ENCODE measurements at regions not wholly inside any gene's neighbourhood (a gene's known extent, or its start where the extent isn't known, plus 50 kb on each side); places are given as distances from the start of the nearest gene placed in this dataset.

DNA sequence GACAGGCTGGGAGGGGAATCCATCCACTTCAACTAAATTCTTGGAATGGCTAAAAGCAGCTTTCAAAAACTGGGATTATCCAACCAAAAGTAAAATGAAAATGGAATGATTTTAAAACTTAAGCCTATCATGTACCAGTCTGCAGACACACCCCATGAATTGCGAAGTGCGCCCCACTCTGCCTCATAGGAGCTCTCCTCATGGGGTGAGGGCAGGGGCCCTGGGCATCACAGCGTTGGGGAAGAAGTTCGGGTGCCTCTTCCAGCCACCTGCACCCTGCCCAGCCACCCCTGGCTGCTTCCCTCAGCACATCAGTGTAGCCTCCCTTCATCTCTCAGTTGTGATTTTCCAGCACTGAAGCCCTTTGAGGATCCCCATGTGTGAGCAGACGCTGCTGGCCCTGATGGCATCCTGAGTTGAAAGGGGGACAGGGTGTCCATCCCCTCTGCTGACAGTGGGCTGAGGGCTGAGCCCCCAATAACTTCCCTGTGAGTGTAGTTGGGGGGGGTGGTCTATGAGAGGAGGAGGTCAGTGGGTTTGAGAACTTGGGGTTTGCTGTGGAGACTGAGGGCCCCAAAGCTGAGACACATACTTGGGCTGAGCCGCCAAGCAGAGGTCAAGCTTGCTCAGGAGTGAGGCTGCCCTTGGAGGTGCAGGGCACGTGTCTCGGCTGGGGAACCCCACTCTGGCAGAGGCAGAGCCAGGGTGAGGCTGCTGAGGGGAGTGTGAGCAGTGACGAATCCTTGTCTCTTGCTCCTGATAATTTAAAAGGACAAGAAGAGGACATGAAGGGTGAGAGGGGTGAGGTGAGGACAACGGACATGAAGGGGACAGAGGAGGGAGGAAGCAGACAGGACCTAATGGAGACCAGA lies 542.1 kb downstream of the TCERG1L start:
- TF ChIP-seq CTCF (conservative IDR thresholded peaks at IDR 0.05; ENCODE audit: low read depth in 2 of 2) (no peak), EZH2phosphoT487 (IDR thresholded peaks at IDR 0.05; ENCODE audit: unreplicated experiment) (no peak), POLR2AphosphoS5 (IDR thresholded peaks at IDR 0.05; ENCODE audit: low read depth) (no peak), STAT1 (IDR thresholded peaks at IDR 0.05; ENCODE audit: unreplicated experiment) (no peak), EZH2 (IDR thresholded peaks at IDR 0.05; ENCODE audit: low read depth, unreplicated experiment) (no peak), JUNB (IDR thresholded peaks at IDR 0.05; ENCODE audit: unreplicated experiment) (no peak), ZNF331 (CRISPR knock-in tag; IDR thresholded peaks at IDR 0.05; ENCODE audit: low read depth) (no peak), ETS1 (IDR thresholded peaks at IDR 0.05) (no peak), CREB1 (CRISPR knock-in tag; IDR thresholded peaks at IDR 0.05; ENCODE audit: low read depth) (no peak), NANOG (IDR thresholded peaks at IDR 0.05; ENCODE audit: borderline replicate concordance) (no peak)
- TF ChIP-seq, protein P1, sequence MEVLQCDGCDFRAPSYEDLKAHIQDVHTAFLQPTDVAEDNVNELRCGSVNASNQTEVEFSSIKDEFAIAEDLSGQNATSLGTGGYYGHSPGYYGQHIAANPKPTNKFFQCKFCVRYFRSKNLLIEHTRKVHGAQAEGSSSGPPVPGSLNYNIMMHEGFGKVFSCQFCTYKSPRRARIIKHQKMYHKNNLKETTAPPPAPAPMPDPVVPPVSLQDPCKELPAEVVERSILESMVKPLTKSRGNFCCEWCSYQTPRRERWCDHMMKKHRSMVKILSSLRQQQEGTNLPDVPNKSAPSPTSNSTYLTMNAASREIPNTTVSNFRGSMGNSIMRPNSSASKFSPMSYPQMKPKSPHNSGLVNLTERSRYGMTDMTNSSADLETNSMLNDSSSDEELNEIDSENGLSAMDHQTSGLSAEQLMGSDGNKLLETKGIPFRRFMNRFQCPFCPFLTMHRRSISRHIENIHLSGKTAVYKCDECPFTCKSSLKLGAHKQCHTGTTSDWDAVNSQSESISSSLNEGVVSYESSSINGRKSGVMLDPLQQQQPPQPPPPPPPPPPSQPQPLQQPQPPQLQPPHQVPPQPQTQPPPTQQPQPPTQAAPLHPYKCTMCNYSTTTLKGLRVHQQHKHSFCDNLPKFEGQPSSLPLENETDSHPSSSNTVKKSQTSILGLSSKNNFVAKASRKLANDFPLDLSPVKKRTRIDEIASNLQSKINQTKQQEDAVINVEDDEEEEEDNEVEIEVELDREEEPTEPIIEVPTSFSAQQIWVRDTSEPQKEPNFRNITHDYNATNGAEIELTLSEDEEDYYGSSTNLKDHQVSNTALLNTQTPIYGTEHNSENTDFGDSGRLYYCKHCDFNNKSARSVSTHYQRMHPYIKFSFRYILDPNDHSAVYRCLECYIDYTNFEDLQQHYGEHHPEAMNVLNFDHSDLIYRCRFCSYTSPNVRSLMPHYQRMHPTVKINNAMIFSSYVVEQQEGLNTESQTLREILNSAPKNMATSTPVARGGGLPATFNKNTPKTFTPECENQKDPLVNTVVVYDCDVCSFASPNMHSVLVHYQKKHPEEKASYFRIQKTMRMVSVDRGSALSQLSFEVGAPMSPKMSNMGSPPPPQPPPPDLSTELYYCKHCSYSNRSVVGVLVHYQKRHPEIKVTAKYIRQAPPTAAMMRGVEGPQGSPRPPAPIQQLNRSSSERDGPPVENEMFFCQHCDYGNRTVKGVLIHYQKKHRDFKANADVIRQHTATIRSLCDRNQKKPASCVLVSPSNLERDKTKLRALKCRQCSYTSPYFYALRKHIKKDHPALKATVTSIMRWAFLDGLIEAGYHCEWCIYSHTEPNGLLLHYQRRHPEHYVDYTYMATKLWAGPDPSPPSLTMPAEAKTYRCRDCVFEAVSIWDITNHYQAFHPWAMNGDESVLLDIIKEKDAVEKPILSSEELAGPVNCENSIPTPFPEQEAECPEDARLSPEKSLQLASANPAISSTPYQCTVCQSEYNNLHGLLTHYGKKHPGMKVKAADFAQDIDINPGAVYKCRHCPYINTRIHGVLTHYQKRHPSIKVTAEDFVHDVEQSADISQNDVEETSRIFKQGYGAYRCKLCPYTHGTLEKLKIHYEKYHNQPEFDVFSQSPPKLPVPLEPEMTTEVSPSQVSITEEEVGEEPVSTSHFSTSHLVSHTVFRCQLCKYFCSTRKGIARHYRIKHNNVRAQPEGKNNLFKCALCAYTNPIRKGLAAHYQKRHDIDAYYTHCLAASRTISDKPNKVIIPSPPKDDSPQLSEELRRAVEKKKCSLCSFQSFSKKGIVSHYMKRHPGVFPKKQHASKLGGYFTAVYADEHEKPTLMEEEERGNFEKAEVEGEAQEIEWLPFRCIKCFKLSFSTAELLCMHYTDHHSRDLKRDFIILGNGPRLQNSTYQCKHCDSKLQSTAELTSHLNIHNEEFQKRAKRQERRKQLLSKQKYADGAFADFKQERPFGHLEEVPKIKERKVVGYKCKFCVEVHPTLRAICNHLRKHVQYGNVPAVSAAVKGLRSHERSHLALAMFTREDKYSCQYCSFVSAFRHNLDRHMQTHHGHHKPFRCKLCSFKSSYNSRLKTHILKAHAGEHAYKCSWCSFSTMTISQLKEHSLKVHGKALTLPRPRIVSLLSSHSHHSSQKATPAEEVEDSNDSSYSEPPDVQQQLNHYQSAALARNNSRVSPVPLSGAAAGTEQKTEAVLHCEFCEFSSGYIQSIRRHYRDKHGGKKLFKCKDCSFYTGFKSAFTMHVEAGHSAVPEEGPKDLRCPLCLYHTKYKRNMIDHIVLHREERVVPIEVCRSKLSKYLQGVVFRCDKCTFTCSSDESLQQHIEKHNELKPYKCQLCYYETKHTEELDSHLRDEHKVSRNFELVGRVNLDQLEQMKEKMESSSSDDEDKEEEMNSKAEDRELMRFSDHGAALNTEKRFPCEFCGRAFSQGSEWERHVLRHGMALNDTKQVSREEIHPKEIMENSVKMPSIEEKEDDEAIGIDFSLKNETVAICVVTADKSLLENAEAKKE (CRISPR knock-in tag; IDR thresholded peaks at IDR 0.05) = no peak
- TF ChIP-seq, protein P2, sequence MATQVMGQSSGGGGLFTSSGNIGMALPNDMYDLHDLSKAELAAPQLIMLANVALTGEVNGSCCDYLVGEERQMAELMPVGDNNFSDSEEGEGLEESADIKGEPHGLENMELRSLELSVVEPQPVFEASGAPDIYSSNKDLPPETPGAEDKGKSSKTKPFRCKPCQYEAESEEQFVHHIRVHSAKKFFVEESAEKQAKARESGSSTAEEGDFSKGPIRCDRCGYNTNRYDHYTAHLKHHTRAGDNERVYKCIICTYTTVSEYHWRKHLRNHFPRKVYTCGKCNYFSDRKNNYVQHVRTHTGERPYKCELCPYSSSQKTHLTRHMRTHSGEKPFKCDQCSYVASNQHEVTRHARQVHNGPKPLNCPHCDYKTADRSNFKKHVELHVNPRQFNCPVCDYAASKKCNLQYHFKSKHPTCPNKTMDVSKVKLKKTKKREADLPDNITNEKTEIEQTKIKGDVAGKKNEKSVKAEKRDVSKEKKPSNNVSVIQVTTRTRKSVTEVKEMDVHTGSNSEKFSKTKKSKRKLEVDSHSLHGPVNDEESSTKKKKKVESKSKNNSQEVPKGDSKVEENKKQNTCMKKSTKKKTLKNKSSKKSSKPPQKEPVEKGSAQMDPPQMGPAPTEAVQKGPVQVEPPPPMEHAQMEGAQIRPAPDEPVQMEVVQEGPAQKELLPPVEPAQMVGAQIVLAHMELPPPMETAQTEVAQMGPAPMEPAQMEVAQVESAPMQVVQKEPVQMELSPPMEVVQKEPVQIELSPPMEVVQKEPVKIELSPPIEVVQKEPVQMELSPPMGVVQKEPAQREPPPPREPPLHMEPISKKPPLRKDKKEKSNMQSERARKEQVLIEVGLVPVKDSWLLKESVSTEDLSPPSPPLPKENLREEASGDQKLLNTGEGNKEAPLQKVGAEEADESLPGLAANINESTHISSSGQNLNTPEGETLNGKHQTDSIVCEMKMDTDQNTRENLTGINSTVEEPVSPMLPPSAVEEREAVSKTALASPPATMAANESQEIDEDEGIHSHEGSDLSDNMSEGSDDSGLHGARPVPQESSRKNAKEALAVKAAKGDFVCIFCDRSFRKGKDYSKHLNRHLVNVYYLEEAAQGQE (IDR thresholded peaks at IDR 0.05; ENCODE audit: unreplicated experiment) = no peak

All from GM23338 (cell line).